H1 (cell line): ENCODE measurements at regions not wholly inside any gene's neighbourhood (a gene's known extent, or its start where the extent isn't known, plus 50 kb on each side); places are given as distances from the start of the nearest gene placed in this dataset.
"Not testable (repeated sequence)": the region's sequence is repeated elsewhere in the genome, so short reads cannot be mapped to it uniquely, and the experiment has no call there.

Experiments used
- CTCF ChIA-PET: fragments of 300-600 bp; sonication (Branson Sonifier 250); formaldehyde crosslinking; loops from one replicate; lab custom pipeline; 2021; ENCODE audit not compliant: partially characterized antibody; lab: Charles Lee
- POLR2A ChIA-PET: fragments of 300-600 bp; sonication (Branson Sonifier 250); formaldehyde crosslinking; loops from one replicate; lab custom pipeline; 2021; ENCODE audit warnings: inconsistent platforms; ENCODE audit not compliant: partially characterized antibody; lab: Charles Lee
- DNase-seq, 2 experiments: peaks; one replicate each; pipeline versions ENCODE4 v3.0.0 to v3.0.0-alpha.2; 2010 to 2022; ENCODE audit warnings: low spot score in 2 of 2, low read depth in 1 of 2, mixed read lengths in 1 of 2
- FAIRE-seq: peaks from 2 replicates; lab custom pipeline; 2011; peaks lifted over from hg19 to GRCh38; lab: Jason Lieb, UNC
- H2AFZ ChIP-seq: 2 replicates; pipeline ENCODE4 v1.8.1; 2012; ENCODE audit warnings: low read length, inconsistent platforms
- H2AK5ac ChIP-seq: 2 replicates; pipeline ENCODE4 v1.6.1; 2013; ENCODE audit warnings: low read depth, low read length
- H2BK120ac ChIP-seq: replicated peaks from 2 replicates; pipeline ENCODE3; 2013; ENCODE audit warnings: low read depth, low read length, inconsistent platforms
- H2BK12ac ChIP-seq: 2 replicates; pipeline ENCODE4 v1.6.1; 2013; ENCODE audit warnings: low read depth, low read length
- H2BK15ac ChIP-seq: 2 replicates; pipeline ENCODE4 v1.6.1; 2013; ENCODE audit warnings: low read length
- H2BK20ac ChIP-seq: 2 replicates; pipeline ENCODE4 v1.6.1; 2013; ENCODE audit warnings: low read length
- H2BK5ac ChIP-seq: 2 replicates; pipeline ENCODE4 v1.6.1; 2013; ENCODE audit warnings: low read depth, low read length
- H3K14ac ChIP-seq: 2 replicates; pipeline ENCODE4 v1.6.1; 2013; ENCODE audit warnings: inconsistent platforms; ENCODE audit not compliant: insufficient read length
- H3K18ac ChIP-seq: 2 replicates; pipeline ENCODE4 v1.6.1; 2013; ENCODE audit warnings: low read length; ENCODE audit errors: extremely low read depth
- H3K23ac ChIP-seq: 2 replicates; pipeline ENCODE4 v1.6.1; 2013; ENCODE audit warnings: inconsistent platforms; ENCODE audit not compliant: insufficient read length
- H3K23me2 ChIP-seq: 2 replicates; pipeline ENCODE4 v1.6.1; 2013; ENCODE audit warnings: low read depth, low read length
- H3K27ac ChIP-seq: 2 replicates; pipeline ENCODE4 v1.6.1; 2011; ENCODE audit warnings: low read depth, low read length, inconsistent platforms
- H3K27me3 ChIP-seq, 4 experiments: replicated peaks in 1 of 4; 1 replicate in 1 of 4; 2 replicates in 3 of 4; pipeline versions ENCODE4 v1.6.1 to v1.8.1; 2011 to 2013; ENCODE audit warnings: low read length in 3 of 4, mild to moderate bottlenecking in 3 of 4, inconsistent platforms in 2 of 4, mixed read lengths in 2 of 4, moderate library complexity in 1 of 4; ENCODE audit not compliant: control insufficient read depth in 3 of 4, insufficient read depth in 3 of 4; ENCODE audit errors: extremely low read depth in 1 of 4
- H3K36me3 ChIP-seq, 4 experiments: 2 replicates each; pipeline versions ENCODE4 v1.6.1 to v1.8.1; 2011 to 2013; ENCODE audit warnings: mild to moderate bottlenecking in 4 of 4, low read length in 3 of 4, moderate library complexity in 2 of 4, control low read depth in 1 of 4, inconsistent platforms in 1 of 4; ENCODE audit not compliant: insufficient read depth in 4 of 4, control insufficient read depth in 2 of 4
- H3K4ac ChIP-seq: replicated peaks from 2 replicates; pipeline ENCODE3; 2013; ENCODE audit warnings: low read length, low read depth, mixed read lengths, inconsistent platforms; ENCODE audit not compliant: insufficient read length
- H3K4me1 ChIP-seq, 4 experiments: replicated peaks in 1 of 4; 1 replicate in 1 of 4; 2 replicates in 3 of 4; pipeline versions ENCODE4 v1.6.1 to v1.8.1; 2011 to 2013; ENCODE audit warnings: low read length in 3 of 4, inconsistent platforms in 2 of 4, mixed read lengths in 1 of 4; ENCODE audit not compliant: insufficient read depth in 4 of 4, control insufficient read depth in 3 of 4
- H3K4me2 ChIP-seq, 2 experiments: 2 replicates each; pipeline versions ENCODE4 v1.6.1 to v1.8.1; 2011 to 2013; ENCODE audit warnings: low read depth in 2 of 2, low read length in 2 of 2, control low read depth in 1 of 2, inconsistent platforms in 1 of 2, mild to moderate bottlenecking in 1 of 2; ENCODE audit not compliant: insufficient read depth in 1 of 2
- H3K4me3 ChIP-seq, 4 experiments: fragments of 200-600, 300-600 bp in 1 of 4; sonication (generic), shearing (Covaris generic), sonication (Bioruptor Twin) in 1 of 4; 2 replicates each; pipeline versions ENCODE4 v1.5.1 to v1.8.1; 2011 to 2016; ENCODE audit warnings: low read length in 4 of 4, low read depth in 3 of 4, control low read depth in 2 of 4, inconsistent platforms in 2 of 4, mild to moderate bottlenecking in 2 of 4, mixed read lengths in 1 of 4, moderate library complexity in 1 of 4; ENCODE audit not compliant: insufficient read depth in 2 of 4; ENCODE audit errors: extremely low read depth in 1 of 4
- H3K56ac ChIP-seq: replicated peaks from 2 replicates; pipeline ENCODE3; 2013; ENCODE audit warnings: low read depth, mild to moderate bottlenecking, mixed read lengths, low read length, inconsistent platforms; ENCODE audit not compliant: insufficient read length
- H3K79me1 ChIP-seq: 2 replicates; pipeline ENCODE4 v1.6.1; 2013; ENCODE audit warnings: low read depth, low read length, control low read depth
- H3K79me2 ChIP-seq, 2 experiments: 2 replicates each; pipeline versions ENCODE4 v1.6.1 to v1.8.1; 2012 to 2013; ENCODE audit warnings: low read length in 2 of 2, mild to moderate bottlenecking in 2 of 2, inconsistent platforms in 1 of 2; ENCODE audit not compliant: insufficient read depth in 2 of 2, control insufficient read depth in 1 of 2
- H3K9ac ChIP-seq, 4 experiments: replicated peaks in 1 of 4; 1 replicate in 1 of 4; 2 replicates in 3 of 4; pipeline versions ENCODE4 v1.6.1 to v1.8.1; 2011 to 2013; ENCODE audit warnings: low read depth in 3 of 4, low read length in 3 of 4, control low read depth in 2 of 4, mild to moderate bottlenecking in 2 of 4, moderate library complexity in 2 of 4, inconsistent platforms in 1 of 4; ENCODE audit errors: extremely low read depth in 1 of 4
- H3K9me3 ChIP-seq, 2 experiments: 2 replicates each; pipeline versions ENCODE4 v1.6.1 to v1.8.1; 2012 to 2013; ENCODE audit warnings: mild to moderate bottlenecking in 2 of 2, moderate library complexity in 2 of 2, control low read depth in 1 of 2, inconsistent platforms in 1 of 2, low read depth in 1 of 2, low read length in 1 of 2, mixed read lengths in 1 of 2; ENCODE audit not compliant: insufficient read depth in 2 of 2
- H4K20me1 ChIP-seq, 2 experiments: replicated peaks in 1 of 2; 2 replicates each; pipeline versions ENCODE3 to v1.8.1; 2011 to 2013; ENCODE audit warnings: inconsistent platforms in 2 of 2, low read length in 2 of 2, mild to moderate bottlenecking in 1 of 2; ENCODE audit not compliant: insufficient read depth in 2 of 2, control insufficient read depth in 1 of 2
- H4K5ac ChIP-seq: 2 replicates; pipeline ENCODE4 v1.6.1; 2013; ENCODE audit warnings: low read length, low read depth, mixed read lengths, inconsistent platforms; ENCODE audit not compliant: insufficient read length
- H4K8ac ChIP-seq: 2 replicates; pipeline ENCODE4 v1.8.0; 2013; ENCODE audit warnings: mild to moderate bottlenecking, moderate library complexity, low read length, inconsistent platforms; ENCODE audit not compliant: insufficient read depth; ENCODE audit errors: extremely low read depth
- H4K91ac ChIP-seq: replicated peaks from 2 replicates; pipeline ENCODE3; 2013; ENCODE audit warnings: low read length, mixed read lengths, inconsistent platforms; ENCODE audit not compliant: insufficient read length
- WGBS, 2 experiments: shearing (Covaris generic) in 1 of 2; methylation state at CpG; one replicate each; pipeline versions ENCODE4 v1.1.6 to v1.1.7; 2013 to 2015; ENCODE audit warnings: low lambda C conversion rate in 2 of 2, mixed read lengths in 2 of 2, inconsistent platforms in 1 of 2, low coverage in 1 of 2, missing lambda C conversion rate in 1 of 2; ENCODE audit not compliant: insufficient replicate concordance in 2 of 2, insufficient coverage in 1 of 2, insufficient read length in 1 of 2; ENCODE audit errors: extremely low coverage in 1 of 2, missing lambda C conversion rate in 1 of 2; 5-methylcytosine and 5-hydroxymethylcytosine counted together

GRCh38 chr2:87484363-87484762 is 263.5 kb upstream of the PLGLB2 start:
- H4K8ac ChIP-seq, POLR2A ChIA-PET, H3K18ac ChIP-seq, H3K9me3 ChIP-seq, H3K9ac ChIP-seq, H3K79me1 ChIP-seq, H3K4ac ChIP-seq, H2BK15ac ChIP-seq, H4K20me1 ChIP-seq, H2BK120ac ChIP-seq, H4K5ac ChIP-seq, H3K4me2 ChIP-seq, H3K56ac ChIP-seq, H2BK5ac ChIP-seq, H3K23me2 ChIP-seq, H3K14ac ChIP-seq, H3K4me3 ChIP-seq, CTCF ChIA-PET, H4K91ac ChIP-seq, H3K23ac ChIP-seq, FAIRE-seq, H2AK5ac ChIP-seq, H3K27me3 ChIP-seq, H2BK12ac ChIP-seq, H3K79me2 ChIP-seq, H2BK20ac ChIP-seq, H3K27ac ChIP-seq, H3K36me3 ChIP-seq, DNase-seq, H2AFZ ChIP-seq, H3K4me1 ChIP-seq: not testable (repeated sequence)
- WGBS, 2 experiments = 80% methylated on average over 2 of the region's 2 CpGs; no CpG with 5 or more reads in 1 of the 2 experiments

GRCh38 chr2:87485455-87485854 is 262.4 kb upstream of the PLGLB2 start:
- H2AK5ac ChIP-seq, H2BK20ac ChIP-seq, H3K14ac ChIP-seq, H4K5ac ChIP-seq, H3K4ac ChIP-seq, H3K56ac ChIP-seq, DNase-seq, H3K36me3 ChIP-seq, H3K23ac ChIP-seq, H2BK12ac ChIP-seq, H3K27ac ChIP-seq, H4K8ac ChIP-seq, FAIRE-seq, H3K79me1 ChIP-seq, POLR2A ChIA-PET, H2BK15ac ChIP-seq, CTCF ChIA-PET, H4K20me1 ChIP-seq, H2BK5ac ChIP-seq, H4K91ac ChIP-seq, H2AFZ ChIP-seq, H3K18ac ChIP-seq, H3K9ac ChIP-seq, H3K4me3 ChIP-seq, H2BK120ac ChIP-seq, H3K23me2 ChIP-seq, H3K9me3 ChIP-seq, H3K4me2 ChIP-seq, H3K27me3 ChIP-seq, H3K4me1 ChIP-seq, H3K79me2 ChIP-seq: not testable (repeated sequence)
- 45% methylated on average over 5 of the region's 8 CpGs; no CpG with 5 or more reads in 1 of the 2 experiments for WGBS, 2 experiments
